Heart left ventricle (tissue), 13 donors: ENCODE measurements at regions not wholly inside any gene's neighbourhood (a gene's known extent, or its start where the extent isn't known, plus 50 kb on each side); places are given as distances from the start of the nearest gene placed in this dataset.

Experiments
- CTCF ChIP-seq, 12 donors: fragments of 200-600 bp; sonication (generic) in 4 of 12; IDR thresholded peaks; one replicate each; pipeline versions ENCODE4 v1.5.0 to v1.8.0; 2018 to 2022; ENCODE audit warnings: antibody characterized with exemption in 12 of 12, mild to moderate bottlenecking in 5 of 12
- POLR2A ChIP-seq, 2 donors: fragments of 450-650 bp; IDR thresholded peaks; one replicate each; pipeline ENCODE4 v1.6.1; 2017; ENCODE audit warnings: antibody characterized with exemption in 2 of 2, mild to moderate bottlenecking in 2 of 2, moderate library complexity in 2 of 2
- donor health status: ischemic (EF 13 %, LVEDD 7.1; RV severe dilation, severe dysfunction).
- donor health status: DM: no; HTN: yes; CAD: no.
- donor health status: DM: no; HTN: no; CAD: no.
- donor health status: ischemic (EF 25% LVEDD 6.9; RV normal size, moderate dysfunction).
- donor health status: ischemic (EF 25% LVEDD 5.7; RV mildly dilated, moderate dysfunction).
- donor health status: ischemic (EF 35%, LVEDD 5.7; RV mildly dilated, moderate dysfunction).
- donor health status: nonischemic (EF 11% LVEDD 7.7; RV severe dilation, severe dysfunction).
- donor health status: DM: yes; HTN: yes; CAD: no.
- donor health status: PGD.
- donor health status: ischemic (EF 29% LVEDD 5.4; RV normal size, mild dysfunction).
- donor health status: nonischemic (EF 23%, LVEDD 6.1; RV moderate dilation, normal function).

GRCh38 chr13:79051472-79051871 is 354.6 kb downstream of the RBM26 start:
- TF ChIP-seq CTCF (IDR thresholded peaks at IDR 0.05): no peak
- TF ChIP-seq POLR2A (IDR thresholded peaks at IDR 0.05): no peak
